Prostate gland (tissue), 2 donors: ENCODE measurements at regions not wholly inside any gene's neighbourhood (a gene's known extent, or its start where the extent isn't known, plus 50 kb on each side); places are given as distances from the start of the nearest gene placed in this dataset.

ENCODE experiments used
- POLR2A ChIP-seq: fragments of 450-650 bp; IDR thresholded peaks from one replicate; pipeline ENCODE4 v1.6.1; 2016; ENCODE audit warnings: antibody characterized with exemption, mild to moderate bottlenecking
- POLR2AphosphoS5 ChIP-seq: sonication (generic); formaldehyde crosslinking; IDR thresholded peaks from one replicate; pipeline ENCODE4 v1.6.1; 2017; ENCODE audit warnings: antibody characterized with exemption
- TF ChIP-seq, protein P1 (sequence below), 4 experiments: fragments of 200-600 bp in 2 of 4; fragments of 450-650 bp in 2 of 4; sonication (generic) in 2 of 4; IDR thresholded peaks; 1 replicate in 3 of 4; 2 replicates in 1 of 4; pipeline ENCODE4 v1.5.1; 2016 to 2019; ENCODE audit warnings: antibody characterized with exemption in 4 of 4, mild to moderate bottlenecking in 2 of 4, moderate library complexity in 2 of 4

DNA sequence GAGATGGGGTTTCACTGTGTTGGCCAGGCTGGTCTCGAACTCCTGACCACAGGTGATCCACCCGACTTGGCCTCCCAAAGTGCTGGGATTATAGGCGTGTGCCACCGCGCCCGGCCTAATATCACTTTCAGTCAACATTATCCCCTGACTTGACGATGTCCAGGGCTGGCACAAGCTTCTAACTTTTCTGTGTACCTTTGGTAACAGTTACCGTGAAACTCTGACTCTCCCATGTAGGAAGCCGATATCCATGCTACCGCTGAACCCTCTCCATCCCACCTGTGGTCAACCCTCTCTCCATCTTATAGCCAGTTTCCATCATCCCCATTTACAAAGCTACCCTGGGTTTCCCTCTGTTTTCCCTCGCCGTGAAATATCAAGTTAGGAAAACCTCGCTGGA lies 77.5 kb downstream of the CRLF2 start:
- TF ChIP-seq, protein P1, sequence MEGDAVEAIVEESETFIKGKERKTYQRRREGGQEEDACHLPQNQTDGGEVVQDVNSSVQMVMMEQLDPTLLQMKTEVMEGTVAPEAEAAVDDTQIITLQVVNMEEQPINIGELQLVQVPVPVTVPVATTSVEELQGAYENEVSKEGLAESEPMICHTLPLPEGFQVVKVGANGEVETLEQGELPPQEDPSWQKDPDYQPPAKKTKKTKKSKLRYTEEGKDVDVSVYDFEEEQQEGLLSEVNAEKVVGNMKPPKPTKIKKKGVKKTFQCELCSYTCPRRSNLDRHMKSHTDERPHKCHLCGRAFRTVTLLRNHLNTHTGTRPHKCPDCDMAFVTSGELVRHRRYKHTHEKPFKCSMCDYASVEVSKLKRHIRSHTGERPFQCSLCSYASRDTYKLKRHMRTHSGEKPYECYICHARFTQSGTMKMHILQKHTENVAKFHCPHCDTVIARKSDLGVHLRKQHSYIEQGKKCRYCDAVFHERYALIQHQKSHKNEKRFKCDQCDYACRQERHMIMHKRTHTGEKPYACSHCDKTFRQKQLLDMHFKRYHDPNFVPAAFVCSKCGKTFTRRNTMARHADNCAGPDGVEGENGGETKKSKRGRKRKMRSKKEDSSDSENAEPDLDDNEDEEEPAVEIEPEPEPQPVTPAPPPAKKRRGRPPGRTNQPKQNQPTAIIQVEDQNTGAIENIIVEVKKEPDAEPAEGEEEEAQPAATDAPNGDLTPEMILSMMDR (IDR thresholded peaks at IDR 0.05) = no peak
- TF ChIP-seq POLR2A (no peak), POLR2AphosphoS5 (no peak)
